HG02870 (cell line): ENCODE measurements at regions not wholly inside any gene's neighbourhood (a gene's known extent, or its start where the extent isn't known, plus 50 kb on each side); places are given as distances from the start of the nearest gene placed in this dataset.

ENCODE experiments used
- ATAC-seq: cut with Tn5 transposase; IDR thresholded peaks from one replicate; pipeline ENCODE4 v1.9.1; 2021; ENCODE audit warnings: mild to moderate bottlenecking, moderate library complexity; ENCODE audit not compliant: unreplicated experiment

- no peak for ATAC-seq
These were observed 101.3 kb upstream of the NPFFR2 start for GRCh38 chr4:71930459-71930858.

- no peak for ATAC-seq
These were observed 98.9 kb upstream of the NPFFR2 start for GRCh38 chr4:71932941-71933340.

GRCh38 chr4:71938776-71939175 lies 93.0 kb upstream of the NPFFR2 start:
- no peak for ATAC-seq

GRCh38 chr4:71941001-71941400 lies 90.8 kb upstream of the NPFFR2 start:
- no peak for ATAC-seq

GRCh38 chr4:71944956-71945355 lies 86.8 kb upstream of the NPFFR2 start:
- no peak for ATAC-seq

- ATAC-seq = no peak
These were observed 86.0 kb upstream of the NPFFR2 start for GRCh38 chr4:71945791-71946190.

GRCh38 chr4:71958978-71959377 lies 72.8 kb upstream of the NPFFR2 start:
- no peak for ATAC-seq

- ATAC-seq = no peak
These were observed 69.1 kb upstream of the NPFFR2 start for GRCh38 chr4:71962622-71963264.

GRCh38 chr4:71974681-71975080 lies 57.1 kb upstream of the NPFFR2 start:
- no peak for ATAC-seq

- ATAC-seq = no peak
These were observed 55.3 kb upstream of the NPFFR2 start for GRCh38 chr4:71976523-71976922.

GRCh38 chr4:71978210-71978835 lies 53.5 kb upstream of the NPFFR2 start:
- ATAC-seq = no peak

GRCh38 chr4:71980976-71981375 lies 50.8 kb upstream of the NPFFR2 start:
- ATAC-seq = no peak
